ENCODE measurements at regions not wholly inside any gene's neighbourhood (a gene's known extent, or its start where the extent isn't known, plus 50 kb on each side); places are given as distances from the start of the nearest gene placed in this dataset.
"Not testable (repeated sequence)": the region's sequence is repeated elsewhere in the genome, so short reads cannot be mapped to it uniquely, and the experiment has no call there.

DNA sequence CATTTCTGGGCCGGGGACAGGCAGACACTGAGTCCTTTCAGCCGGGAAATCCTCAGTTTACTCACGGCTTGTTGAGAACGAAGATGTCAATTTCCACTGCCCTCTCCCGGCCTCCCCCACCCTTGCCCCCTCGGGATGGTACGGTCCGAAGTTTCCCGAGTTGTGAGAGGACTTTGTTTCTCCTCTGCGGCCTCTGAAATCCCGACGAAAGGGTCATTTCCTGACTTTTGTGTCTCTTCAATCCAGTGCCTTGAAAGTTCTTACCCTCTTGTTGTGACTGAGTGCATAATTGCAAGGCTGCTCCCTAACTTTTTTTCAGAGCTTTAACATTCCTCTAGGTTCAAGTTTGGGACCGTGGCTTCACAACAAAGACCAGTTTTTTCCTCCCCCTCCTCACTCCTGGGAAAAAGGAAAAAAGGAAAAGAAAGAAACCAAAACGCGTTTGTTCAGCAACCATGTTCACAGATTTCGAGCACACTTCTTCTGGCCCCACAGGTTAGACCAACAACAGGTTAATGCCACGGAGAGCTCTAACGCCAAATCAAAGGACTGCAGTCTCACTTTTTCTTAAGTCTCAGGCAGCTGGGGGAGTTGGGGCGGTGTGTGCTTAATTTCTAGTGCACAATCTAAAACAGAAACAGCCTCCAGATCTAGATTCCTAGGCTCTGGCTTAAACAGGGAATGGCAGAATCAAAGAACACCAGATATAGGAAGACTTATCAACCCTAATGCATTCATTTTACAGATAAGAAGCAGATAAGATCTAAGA is 138.9 kb downstream of the TMCO5A start:
- FAIRE-seq, result no peak

DNA sequence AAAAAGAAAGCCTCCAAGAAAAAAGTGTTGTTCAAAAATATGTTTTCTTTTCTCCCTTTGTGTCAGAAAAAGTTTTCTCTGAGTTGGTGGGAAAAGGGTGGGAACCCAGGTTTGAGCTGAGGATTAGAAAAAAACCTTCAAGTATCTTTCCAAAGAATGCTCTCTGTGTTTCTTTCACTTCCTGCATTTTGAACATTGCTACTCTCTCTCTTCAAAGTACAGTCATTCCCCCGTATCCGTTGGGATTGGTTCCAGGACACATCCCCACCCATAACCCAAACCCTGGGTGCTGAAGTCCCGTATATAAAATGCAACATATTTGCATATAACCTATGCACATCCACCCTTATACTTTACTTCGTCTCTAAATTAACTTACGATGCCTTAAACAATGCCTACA is 139.6 kb downstream of the TMCO5A start:
- FAIRE-seq, result no peak

DNA sequence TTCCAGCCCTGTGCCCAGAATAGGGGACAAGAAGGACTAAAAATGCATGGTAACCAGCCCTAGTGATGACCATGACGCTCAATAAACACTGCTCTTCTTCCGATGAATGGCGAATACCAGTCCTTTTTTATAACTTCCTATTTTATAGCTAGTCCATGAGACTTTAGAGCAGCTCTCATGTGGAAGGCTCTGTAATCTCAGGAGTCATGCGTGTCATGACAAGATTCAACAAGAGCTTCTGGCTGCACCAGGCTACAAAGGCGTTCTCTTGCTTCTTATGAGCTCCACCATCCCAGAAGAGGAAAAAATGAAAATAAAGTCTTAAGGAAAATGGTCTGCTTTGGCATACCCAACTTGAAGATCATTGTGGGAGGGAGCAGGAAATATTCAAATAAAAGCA is 141.0 kb downstream of the TMCO5A start:
- FAIRE-seq, result no peak

DNA sequence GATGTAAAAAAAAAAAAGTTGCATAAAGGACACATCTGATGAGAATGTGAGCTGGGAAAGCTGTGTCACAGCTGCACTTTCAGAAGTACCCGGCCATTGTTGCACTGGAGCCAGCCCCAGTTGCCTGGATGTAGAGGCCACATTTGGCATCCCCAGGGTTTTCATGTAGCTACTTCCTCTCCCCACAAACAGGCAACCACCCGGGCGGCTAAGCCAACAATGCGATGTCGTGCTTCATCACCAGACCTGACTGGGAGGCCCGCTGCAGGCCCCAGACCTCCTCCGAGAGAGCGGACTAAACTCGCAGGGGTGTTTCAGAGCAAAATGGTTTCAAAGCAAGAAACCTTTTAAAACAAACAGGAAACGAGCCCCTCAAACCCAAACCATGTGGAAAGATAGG is 142.3 kb downstream of the TMCO5A start:
- no peak for FAIRE-seq

DNA sequence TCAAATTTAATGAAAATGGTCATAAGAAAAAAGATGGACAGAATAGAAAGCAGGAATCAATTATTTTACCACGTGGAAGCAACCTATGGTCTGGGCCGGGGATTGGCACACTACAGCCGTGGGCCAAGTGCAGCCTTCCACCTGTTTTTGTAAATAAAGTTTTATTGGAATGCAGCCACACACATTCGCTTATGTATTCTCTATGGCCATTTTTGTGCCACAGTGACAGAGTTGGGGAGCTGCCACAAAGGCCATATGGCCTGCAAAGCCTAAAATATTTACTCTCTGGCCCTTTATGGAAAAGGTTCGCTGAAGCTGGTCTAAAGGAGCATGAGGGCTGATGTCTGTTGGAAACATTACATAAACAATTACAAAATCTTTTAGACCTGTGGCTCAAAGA is 144.8 kb downstream of the TMCO5A start:
- FAIRE-seq, result no peak

DNA sequence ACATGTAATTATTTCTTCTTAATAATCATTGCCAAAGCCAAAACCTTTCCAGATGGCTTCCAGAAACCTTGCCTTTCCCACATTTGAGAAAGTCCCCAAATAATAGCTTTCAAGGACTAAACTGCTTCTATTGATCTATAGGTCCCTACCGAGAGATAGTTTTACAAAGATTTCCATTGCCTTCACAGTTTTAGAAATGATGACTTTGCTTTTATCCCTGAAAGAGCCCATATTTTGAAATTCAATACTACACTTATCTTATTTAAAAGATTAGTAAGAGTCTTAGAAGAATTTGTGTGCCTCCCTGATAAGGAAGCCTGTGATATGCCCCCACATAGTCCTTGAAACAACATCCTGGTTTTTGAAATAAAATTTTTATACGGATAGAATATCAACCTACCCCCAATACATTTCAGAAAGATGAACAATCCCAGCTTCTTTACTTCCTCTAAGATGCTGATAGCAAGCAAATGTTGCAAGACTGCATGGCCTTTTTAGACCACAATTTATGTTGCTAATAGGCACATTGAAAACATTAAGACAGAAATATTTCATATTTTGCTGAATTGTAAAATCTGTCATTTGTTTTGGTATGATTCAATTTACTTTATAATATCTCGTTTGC is 146.3 kb downstream of the TMCO5A start:
- no peak for FAIRE-seq

DNA sequence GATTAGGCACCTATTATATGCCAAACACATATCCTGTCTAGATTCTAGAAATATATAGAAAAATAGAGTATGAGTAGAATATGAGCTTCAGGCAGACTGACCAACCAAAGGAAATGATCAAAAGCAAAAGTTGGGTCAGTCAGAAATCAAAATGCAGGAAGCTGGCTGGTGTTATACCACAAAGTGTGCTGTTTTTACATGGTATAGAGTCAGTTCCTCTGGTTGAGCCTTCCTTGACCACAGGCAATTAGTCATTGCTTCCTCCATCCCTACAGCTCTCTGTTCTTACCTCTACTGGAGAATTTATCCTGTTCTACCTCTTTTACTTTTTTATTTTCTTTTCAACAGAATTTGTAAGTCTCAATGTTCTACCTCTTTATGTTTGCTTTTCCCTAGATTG is 149.8 kb downstream of the TMCO5A start:
- FAIRE-seq, result no peak

DNA sequence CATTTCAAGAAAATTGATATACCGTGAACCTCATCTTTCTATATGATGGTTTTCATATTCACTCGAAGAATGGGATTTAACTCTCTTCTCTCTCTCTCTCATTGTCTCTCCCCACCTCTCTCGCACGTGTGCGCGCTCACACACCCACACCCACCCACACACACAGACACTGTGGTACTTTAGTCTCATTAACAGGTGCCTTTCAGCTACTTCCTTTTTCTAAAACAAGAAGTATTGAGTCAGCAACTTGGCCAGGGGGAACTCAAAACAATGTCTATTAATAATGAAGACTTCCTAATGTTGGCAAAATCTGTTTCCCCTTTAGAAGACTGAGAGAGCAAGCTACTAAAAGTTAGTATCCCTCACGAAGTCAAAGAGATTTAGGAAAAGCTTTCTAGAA is 150.7 kb downstream of the TMCO5A start:
- FAIRE-seq, result no peak

DNA sequence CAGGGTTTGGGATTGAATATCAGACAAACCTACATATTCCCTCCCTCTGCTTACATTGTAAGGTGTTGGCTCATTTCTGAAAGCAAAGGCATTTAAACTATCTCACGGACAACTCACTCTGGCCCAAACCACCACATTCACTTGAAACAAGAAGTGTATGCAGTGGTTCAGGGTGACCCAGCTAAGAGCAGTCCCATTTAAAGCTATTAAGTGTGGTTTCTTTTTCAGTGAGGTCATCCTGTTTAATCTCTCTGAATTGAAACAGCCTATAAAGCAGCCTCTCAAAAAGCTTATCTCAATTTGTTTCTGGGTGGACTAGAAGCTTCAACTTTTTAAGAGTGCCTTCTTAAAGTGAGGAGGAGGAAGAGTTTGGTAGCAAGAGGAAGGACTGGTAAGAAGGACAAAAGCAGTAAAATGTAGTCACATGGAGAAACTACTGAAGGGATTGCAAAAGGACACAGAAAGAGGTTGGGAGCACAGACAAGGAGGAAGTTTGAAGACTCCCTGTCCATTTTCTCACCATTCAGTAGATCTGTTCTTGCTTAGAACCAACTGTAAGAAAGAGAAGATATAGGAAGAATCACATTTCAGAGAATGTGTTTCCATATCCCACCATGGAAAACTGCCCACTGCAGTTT is 151.6 kb downstream of the TMCO5A start:
- FAIRE-seq, result no peak

DNA sequence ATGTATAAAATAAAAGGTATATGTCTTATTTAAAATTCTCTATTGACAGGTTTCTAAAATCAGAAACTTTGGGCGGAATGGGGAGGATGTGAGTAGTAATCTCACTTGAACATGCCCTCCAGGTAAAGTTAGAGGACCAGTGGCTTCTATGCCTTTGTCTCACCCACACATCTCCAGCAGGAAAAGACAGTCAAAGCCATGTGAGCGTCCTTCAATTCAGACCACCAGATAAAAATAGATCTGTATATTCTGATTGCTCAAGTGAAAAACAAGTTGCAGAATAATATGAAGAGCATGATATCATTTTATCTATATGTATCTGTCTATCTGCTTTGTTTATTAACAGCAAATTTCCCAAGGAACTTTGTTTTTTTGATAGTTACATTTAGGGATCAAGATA is 152.2 kb downstream of the TMCO5A start:
- no peak for FAIRE-seq

DNA sequence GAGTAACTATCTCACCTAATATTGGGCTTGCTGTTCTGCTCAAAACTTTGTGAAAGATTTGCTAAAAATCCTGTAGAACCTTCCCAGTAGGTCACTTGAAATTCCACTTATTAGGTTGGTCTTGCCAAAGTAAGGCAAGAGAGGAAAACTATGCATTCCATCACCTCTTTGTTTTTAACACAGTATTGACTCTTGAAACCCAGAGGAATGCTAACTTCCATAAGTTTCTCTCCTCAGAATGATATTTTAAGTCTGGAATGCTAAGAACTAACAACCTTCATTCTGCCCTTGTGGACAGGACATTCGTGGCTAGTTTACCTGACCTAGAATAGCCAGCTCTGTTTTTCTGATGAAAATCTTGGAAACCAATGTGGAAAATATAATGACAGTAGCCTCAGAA is 154.5 kb downstream of the TMCO5A start:
- FAIRE-seq, result no peak

DNA sequence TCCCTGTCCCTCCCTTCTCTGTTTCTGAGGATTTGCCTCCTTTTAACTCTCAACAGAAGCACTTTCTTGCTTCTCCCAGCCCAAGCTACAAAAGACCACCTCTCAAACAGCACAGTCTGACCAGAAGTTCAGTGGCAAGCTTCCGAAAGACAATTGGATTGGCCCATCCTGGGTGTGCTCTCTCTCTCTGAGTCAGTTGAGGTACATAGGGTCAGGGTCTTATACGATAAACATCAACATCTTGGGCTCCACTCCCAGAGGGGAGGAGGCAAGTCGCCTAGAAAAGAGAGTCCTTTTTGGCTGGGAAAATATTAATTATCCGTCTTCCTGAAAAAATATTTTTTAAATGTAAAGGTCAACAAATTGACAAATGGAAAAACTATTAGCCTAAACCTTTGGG is 155.8 kb downstream of the TMCO5A start:
- FAIRE-seq, result no peak

DNA sequence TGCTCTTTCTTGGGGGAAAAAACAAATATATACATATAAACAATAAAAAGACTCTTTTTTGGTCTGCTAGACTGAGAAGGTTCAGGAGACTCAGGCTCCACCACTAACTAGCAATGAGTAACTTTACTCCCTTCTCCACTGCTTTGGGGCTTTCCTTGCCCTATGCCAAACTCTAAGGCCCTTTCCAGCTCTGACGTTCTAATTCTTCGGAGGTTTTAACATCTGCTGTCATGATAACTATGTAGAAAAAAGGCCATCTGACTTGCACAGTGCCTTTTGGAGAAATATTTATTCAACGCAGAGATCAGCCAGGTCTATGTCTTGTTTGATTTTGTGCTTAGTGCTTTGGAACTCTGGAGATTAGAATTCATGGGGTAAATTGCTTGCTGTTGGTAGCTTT is 156.2 kb downstream of the TMCO5A start:
- FAIRE-seq, result no peak

DNA sequence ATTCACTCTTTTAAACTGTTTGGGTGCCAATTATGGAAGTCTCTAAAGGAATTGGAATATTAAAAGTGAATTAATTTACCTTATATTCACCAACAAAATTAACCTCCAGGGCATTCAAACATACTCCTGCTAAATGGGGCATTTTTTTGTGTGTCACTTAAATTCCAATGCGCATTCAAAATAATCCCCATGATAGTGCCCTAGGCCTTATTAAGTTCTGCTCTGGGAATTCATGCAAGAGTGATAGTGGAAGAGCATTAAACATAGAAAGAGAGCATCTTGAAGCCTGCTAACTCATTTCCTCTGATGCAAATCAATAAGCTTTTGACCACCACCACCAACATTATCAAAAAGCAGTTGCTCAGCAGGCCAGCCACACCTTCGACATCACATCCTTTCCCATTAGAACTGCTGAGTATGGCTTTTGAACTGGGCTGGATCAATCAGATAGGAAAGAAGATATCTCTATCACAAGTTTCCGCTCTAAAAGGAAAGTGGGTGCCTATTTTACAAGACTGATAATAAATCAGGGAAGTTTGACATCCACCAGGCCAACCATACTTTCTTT is 156.7 kb downstream of the TMCO5A start:
- FAIRE-seq, result no peak

DNA sequence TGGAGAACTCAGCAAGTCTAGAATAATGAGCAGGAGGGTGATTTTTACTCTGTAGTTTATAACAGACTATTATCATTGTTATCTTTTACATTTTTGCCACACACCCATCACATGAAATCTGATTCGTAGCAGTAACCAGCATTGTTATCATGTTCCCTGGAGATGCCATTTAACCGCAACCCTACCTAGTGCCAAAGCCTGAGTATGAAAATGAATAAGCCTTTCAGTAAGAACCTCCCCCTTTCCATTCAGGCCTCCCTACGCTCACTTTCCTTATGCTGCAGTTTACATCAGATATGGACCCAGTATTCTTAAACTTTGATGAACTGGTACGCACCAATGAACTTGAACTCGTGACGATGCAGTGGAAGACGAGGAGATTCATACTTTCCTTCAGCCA is 158.7 kb upstream of the SPRED1 start:
- FAIRE-seq, result no peak

DNA sequence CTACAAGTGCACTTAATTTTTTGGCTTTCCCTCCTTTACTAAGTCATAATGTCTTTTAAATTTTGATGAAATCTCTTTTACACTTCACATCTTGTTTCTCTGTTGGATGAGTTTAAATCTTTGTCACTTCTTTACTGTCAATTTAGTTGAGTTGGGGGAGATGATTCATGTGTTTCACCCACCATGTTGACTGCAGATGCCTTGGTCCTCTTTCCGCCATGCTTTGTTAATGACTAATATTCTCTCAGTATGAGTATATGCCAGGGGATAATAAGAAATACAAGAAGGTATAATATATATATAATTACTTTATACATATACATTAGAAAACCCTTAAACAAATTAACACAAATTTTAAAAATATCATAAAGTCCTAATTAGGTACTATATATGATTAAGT is 149.7 kb upstream of the SPRED1 start:
- no peak for FAIRE-seq

DNA sequence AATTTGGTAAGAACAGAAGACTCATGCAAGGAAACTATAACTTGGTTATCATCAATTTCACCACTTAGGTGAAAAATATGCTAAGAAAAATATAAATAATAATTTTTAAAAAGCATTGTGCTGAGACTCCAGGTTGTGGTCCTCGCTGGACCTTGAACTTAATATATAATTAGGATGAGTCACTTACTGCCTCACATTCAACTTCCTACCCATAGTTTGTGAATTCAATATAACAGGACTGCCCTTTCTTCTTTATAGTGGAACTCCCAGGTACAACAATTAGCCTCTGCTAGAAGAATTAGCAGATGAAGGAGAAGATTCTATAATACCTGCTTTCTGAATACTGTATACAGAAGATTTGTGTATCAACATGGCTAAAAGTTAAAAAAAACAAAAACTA is 149.1 kb upstream of the SPRED1 start:
- FAIRE-seq, result no peak

DNA sequence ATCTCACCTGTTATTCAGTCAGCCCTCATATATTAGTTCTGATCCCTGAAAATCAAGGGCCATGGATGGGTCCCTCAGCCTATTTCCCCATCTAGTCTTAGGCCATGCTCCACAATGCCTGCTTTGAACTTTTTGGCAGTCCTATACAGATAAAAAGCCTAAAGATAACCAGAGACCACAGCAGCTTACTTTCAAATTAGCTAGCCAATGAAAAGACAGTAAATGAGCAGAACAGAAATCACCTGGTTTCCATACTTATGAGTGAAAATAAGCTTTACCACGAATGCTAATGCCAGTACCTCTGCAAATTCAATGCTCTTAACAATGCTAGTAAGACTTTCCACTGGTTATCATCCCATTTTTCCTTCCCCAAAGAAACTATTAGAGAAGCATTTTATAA is 141.6 kb upstream of the SPRED1 start:
- no peak for FAIRE-seq

DNA sequence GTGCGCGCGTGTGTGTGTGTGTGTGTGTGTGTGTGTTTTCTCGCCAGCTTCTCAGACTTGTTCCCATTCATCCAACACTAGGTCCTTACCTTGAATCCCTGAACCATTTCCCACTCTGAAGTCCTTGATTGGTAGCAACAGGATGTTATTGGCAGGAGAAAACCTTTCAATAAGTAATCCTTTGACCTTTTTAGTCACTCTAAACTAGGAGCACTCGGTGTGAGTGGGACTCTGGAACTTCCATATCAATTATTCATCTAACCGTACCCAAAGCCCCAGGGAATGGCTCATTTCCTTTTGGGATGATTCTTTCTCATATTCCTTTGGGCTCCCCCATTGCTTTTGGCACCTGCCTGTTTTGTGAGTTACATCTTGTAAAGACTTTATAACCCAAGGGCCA is 140.2 kb upstream of the SPRED1 start:
- FAIRE-seq, result no peak

DNA sequence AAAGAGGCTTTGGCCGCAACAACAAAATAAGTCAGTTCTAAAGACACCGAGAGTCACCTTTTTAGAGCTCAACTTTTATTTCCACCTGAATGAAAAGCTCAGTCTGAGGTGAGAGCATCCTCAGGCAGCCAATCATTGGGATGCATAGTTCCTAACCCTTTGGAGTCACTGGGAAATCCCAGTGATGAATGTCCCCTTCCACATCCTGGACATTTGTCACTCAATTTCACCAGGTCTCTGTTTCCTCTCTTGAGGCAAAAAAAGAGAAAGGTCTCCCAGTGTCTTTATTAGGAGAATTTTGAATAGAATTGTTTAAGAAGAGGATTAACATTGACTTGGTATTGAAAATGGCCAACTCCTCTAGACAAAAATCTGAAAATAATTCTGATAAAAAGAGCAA is 137.5 kb upstream of the SPRED1 start:
- FAIRE-seq, result no peak

DNA sequence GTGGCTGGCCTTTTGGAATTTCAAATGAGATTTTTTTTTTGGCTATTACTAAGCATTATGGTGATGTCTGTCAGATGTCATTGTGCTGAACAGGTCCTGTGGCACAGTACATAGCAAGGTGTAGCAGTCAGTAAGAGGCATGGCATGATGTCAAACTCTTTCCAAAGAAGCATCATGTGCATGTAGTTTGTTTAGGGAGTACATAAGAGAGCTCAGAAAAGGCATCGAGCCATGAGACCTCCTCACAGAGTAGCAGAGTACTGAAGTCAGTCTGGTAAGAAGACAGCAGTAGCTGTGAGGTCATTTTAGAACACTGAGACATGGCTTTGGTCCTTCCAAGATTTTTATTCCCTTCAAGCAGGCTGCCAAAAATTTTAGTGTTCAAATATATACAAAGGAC is 134.9 kb upstream of the SPRED1 start:
- no peak for FAIRE-seq

DNA sequence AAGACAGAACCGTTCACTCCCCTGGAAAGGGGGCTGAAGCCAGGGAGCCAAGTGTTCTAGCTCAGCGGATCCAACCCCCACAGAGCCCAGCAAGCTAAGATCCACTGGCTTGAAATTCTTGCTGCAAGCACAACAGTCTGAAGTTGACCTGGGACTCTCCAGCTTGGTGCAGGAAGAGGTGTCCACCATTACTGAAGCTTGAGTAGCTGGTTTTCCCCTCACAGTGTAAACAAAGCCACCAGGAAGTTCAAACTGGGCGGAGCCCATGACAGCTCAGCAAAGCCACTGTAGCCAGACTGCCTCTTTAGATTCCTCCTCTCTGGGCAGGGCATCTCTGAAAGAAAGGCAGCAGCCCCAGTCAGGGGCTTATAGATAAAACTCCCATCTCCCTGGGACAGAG is 132.8 kb upstream of the SPRED1 start:
- not testable (repeated sequence) for FAIRE-seq

DNA sequence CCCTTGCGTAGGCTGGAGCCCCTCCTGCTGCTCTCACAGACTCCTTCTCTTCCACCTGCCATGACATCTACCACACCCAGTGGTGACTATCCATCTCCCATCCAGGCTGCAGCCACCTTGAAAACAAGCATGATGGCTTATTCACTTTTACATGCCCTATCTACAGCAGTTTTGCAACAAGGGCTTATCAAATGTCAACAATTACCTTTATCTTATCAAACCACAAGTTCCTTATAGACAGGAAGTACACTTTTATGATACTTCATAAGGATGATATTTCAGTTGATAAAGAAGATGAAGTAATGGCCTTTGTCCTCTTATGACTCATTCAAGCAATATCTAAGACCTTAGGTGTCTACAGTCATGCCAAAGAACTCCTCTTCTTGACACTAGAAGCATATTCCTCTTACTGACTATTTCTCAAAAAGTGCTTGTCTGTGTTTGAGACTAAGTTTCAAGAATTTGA is 125.3 kb upstream of the SPRED1 start:
- FAIRE-seq, result peak; percentile 31

DNA sequence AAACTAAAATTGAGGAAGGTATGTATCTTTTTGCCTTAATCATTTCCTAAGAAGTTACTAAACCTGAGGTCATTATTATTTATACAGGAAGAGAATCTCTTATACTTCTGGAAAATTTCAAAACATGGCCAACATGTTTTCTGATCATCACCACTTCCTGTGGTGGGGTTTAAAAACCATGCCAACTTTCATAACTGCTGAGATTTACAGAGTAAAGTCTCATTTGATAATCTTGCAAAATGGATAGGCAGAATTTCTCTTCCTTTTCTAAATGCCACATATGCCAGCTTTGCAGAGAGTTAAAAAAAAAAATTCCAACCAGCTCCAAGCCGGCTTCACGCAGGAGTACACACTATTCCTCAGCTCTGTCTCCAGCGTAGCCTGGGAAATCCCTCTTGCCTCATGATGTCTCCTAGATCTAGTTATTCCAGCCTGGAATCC is 124.3 kb upstream of the SPRED1 start:
- FAIRE-seq, result no peak
